GM08714 (cell line): ENCODE measurements at regions not wholly inside any gene's neighbourhood (a gene's known extent, or its start where the extent isn't known, plus 50 kb on each side); places are given as distances from the start of the nearest gene placed in this dataset.

Experiments
- H3K4me3 ChIP-seq: fragments of 200-500 bp; sonication (Bioruptor generic); 2 replicates; pipeline ENCODE4 v1.5.1; 2014; ENCODE audit warnings: mild to moderate bottlenecking, low read length, inconsistent platforms
- ZNF274 ChIP-seq: IDR thresholded peaks from 2 replicates; pipeline ENCODE4 v1.6.1; 2012; ENCODE audit warnings: mild to moderate bottlenecking, low read depth, low read length

DNA sequence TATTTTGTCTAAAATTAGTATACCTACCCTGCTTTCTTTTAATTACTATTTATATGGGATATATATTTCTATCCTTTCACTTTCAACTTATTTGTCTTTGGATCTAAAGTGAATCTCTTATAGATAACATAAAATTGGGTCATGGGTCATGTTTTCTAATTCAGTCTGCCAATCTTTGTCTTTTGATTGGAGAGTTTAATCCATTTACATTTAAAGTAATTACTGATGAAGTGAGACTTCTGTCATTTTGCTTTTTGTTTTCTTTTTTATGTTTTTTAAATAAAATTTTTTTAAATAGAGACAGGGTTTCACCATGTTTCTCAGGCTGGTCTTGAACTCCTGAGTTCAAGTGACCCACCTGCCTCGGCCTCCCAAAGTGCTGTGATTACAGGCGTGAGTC lies 50.5 kb upstream of the PRDM1 start:
- TF ChIP-seq ZNF274 = no peak
- H3K4me3 ChIP-seq = no peak overlapping the region

DNA sequence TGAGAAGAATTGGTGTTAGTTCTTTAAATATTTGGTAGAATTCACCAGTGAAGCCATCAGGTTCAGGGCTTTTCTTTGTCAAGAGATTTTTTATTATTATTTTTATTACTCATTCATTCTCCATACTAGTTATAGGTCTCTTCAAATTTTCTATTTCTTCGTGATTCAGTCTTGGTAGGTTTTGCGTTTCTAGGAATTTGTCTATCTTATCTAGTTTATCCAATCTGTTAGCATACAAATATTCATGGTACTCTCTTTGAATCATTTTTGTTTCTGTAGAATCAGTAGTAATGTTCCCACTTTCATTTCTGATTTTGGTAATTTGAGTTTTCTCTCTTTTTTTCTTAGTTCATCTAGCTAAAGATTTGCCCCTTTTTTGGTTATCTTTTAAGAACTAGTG lies 52.3 kb upstream of the PRDM1 start:
- no peak for TF ChIP-seq ZNF274
- H3K4me3 ChIP-seq = no peak overlapping the region

DNA sequence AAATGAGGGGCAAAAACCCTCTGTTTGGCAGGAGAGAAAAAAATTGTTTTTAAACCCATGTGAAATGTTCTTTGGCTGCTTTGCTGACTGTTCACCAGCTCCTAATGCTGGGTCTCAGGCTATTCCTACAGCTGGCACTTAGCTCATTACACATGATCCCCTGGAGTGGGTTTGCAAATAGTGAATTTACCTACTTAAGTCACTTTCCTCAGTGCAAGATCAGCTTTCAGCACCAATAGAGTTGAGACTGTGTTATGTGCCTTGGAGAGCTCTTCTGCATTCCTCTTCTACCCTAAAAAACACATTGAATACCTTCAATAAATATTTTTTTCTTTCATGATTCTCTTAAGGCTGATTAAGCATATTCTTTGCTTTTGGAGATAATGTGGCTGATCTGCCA lies 58.4 kb upstream of the PRDM1 start:
- TF ChIP-seq ZNF274 = no peak
- H3K4me3 ChIP-seq = no peak overlapping the region

DNA sequence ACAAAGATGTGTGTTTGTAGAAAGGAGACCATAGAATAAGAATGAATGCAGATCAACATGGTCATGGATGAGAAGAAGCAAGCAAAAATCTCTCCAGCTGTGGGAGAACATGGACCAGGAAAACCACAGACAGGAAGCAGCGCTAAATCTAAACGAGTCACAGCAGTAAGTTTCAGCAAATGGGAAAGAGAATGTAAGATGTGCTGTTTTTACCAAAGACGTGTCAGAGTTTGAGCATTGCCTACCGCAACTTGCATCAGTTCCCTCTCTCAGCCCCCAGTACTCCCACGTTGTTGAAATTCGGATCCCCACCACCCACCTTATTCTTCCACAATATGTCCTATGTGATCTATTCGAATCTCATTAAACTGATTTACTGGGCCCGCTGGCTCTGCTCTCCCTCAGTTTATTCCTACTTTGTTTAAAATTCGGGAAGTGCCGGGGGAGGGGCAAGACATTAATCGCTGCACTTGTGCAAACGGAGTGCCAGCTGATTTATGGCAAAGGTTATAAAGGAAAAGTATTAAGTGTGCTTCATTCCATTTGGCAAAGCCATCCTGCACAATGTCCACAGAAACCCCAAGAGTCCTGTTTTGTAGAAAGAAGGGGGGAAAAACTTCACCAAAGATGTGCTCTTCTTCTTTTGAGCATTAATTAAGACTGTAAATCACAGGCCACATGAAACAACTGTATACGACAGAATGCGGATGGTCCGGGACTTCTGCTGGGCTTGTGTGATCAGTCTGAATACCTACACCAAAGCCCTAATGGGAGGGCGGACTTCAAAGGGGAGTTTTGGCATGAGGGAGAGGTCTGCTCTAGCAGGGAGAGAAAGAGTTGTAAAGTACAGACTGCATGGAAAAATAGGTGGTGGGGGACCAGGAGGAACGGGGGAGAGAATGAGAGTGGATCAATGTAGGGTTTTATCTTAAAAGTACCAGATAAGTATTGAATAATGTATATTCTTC lies 59.1 kb upstream of the PRDM1 start:
- TF ChIP-seq ZNF274 = no peak
- no peak overlapping the region for H3K4me3 ChIP-seq

DNA sequence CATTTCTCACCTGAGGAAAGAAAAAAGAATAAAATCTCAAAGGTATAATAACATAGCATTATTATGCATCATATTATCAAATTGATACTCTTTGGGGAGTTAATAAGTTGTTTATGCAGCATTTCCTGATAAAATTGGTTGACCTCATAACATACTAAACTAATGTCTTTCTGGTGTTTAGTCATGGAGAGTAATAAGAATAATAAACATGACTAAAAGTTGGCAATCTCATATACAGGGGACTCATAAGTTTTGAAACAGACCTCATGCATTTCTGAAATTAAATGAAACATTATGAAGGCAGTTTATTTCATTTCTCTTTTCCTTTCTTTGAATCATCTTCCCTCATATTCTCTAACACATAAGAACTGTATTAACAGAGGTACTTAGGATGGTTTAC lies 60.5 kb upstream of the PRDM1 start:
- no peak overlapping the region for H3K4me3 ChIP-seq
- TF ChIP-seq ZNF274 = no peak

DNA sequence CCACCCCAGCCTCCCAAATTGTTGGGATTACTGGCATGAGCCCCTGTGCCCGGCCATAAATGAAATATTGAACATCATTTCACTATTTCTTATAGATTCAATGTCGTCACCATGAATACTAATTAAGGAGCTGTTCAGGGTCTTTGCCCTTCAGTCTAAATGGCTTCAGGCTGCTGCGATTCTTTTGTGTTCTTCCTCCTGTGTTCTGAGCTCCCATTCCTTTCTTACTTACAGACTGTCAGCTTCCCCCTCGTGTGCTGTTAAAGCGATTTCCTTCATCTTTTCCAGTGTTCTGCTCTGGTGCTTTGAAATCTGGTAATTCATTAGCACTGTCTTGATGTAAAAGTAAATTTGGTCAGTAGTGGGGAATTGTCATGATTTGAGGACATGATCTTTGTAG lies 63.3 kb upstream of the PRDM1 start:
- TF ChIP-seq ZNF274 = no peak
- H3K4me3 ChIP-seq = no peak overlapping the region

DNA sequence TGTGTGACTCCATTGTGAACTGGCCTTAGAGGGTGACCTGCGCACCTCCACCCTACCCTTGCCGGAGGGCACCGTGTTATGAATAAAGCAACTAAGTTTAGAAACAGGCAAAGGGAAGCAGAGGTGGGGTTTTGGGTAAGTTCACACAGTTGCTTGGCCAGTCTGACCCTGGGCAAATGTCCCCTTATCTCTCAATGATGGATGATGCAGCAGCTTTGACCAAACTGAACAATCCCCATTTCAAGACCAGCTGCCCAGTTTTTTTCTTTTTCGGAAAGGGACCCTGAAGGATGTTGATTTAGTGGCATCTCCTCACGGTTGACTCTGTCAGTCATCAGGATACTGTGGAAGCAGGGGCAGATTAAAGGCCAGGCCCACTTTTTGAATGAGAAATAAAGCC lies 68.7 kb upstream of the PRDM1 start:
- H3K4me3 ChIP-seq = no peak overlapping the region
- no peak for TF ChIP-seq ZNF274

DNA sequence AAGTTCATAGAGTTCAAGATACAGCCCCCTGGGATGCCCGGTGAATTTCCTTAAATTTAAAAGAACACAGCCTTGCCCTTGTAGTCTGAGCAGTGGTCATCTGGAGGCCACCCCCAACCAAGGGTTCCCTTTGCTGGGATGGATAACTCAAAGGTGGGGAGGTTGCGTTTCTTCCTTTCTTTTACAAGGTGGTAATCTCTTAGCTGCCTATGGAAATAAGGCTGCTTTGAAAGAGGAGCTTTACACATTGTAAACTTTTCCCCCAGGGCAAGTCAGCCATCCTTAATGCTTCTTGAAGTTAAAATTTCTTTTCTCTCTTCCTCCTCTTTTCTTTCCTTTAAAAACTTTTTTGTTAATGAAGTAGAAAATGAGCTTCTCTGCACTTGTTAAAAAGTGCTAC lies 71.2 kb upstream of the PRDM1 start:
- no peak overlapping the region for H3K4me3 ChIP-seq

DNA sequence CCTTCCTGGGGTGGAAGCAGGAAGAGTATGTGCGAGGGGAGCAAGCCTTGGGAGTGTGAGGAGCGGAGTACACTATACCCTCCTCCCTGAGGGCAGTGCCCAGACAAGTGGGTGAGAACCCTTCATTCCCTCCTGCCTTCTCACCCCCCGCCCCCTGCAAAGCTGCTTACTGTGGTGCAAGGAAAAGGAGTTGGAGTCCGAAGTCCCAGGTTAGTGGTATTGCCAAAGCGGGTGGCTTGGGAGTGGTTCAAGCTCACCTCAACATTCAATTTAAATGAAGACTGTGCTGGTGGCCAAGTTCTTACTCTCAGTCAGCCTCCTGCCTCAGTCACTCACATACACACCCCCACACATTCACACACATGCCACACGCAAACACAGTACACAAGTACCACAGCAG lies 74.7 kb upstream of the PRDM1 start:
- no peak overlapping the region for H3K4me3 ChIP-seq
- no peak for TF ChIP-seq ZNF274

More for the DNA sequence above, 71.2 kb upstream of the PRDM1 start:
- TF ChIP-seq ZNF274 = no peak

DNA sequence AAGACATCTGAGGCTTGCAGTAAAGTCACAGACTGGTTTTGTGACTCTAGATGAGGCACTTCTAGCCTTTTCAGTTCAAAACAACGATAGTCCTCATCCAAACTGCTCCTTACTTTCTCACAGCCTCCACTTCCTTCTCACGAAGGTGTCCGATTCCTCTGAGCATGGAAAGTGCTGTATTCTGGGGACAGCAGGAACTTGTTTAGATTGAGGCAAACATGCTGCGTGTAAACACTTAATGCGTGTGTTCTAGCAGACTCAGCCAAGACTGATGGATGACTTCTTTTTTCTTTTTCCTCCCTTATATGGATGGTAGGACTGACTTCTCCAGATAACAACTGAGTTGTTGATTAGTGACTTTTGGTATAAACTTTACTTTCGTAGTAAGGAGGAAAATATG lies 80.2 kb upstream of the PRDM1 start:
- no peak overlapping the region for H3K4me3 ChIP-seq
- no peak for TF ChIP-seq ZNF274

DNA sequence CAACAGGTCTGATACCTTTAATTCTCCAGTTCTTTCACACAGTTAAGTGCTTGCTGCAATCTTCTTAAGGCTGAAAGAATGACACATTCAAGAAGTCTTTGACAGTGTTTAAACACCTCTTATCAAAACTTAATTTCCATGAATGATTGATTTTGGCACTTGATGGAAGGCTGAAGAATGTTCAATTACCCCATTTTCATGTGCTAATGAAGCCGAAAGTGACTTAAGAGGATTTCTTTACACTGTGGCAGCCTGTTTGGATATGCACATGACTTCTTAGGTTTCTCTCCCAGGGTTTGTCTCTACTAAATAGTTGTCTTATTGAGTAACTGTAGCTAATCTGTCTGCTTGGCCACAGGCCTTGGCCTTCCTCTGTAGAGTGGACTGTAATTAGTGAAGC lies 81.1 kb upstream of the PRDM1 start:
- TF ChIP-seq ZNF274 = no peak
- H3K4me3 ChIP-seq = no peak overlapping the region

DNA sequence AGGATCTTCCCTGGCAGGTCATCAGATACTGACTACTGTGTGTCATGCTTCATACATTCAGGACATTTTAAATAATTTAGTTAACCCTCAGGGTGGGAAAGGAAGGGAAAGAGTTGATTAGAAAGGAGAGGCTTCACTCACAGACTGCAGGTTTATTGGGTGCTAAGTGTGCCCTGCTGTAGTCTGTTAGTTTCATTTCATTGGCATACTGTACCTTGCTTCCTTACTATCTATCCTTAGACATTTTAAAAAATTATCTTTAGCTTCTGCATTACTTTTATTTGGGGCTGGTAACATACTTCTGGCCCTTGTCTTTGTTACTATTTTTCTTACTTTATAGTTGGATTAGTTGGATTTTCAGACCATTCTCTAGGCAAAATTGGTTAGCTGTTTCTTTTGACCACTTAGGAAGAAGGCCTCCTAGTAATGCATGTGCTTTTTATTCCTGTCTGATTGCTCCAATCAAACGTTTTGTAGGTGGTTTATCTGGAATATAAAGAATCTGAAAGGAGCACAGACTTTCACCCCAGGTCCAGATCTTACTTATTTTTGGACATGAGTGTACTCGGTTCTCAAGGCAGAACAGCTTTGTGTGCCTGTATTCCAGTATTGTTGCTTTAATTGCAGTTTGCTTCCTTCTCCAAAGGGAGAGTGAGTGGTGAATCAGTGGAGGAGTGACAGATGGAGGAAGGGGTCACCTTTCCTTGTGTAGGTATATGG lies 82.7 kb upstream of the PRDM1 start:
- no peak overlapping the region for H3K4me3 ChIP-seq
- TF ChIP-seq ZNF274 = no peak

DNA sequence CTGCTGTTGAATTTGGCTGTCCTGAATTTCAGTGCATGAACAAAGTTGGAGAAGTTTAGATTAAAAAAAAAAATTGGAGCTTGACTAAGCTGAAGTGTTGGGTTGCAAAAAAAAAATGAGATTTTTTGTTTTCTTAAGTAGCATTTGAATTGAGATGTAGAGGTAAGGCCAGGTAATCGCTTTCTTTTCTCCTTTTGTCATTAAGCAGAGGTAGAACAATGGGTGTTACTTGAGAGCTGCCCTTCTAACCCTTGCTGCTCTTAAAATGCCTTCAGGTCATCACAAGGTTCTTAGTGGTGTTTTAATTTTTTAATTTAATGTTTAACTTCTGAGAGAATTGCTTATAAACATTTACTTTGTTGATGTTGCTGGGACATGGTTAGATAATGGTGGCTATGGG lies 84.1 kb upstream of the PRDM1 start:
- no peak overlapping the region for H3K4me3 ChIP-seq
- no peak for TF ChIP-seq ZNF274

DNA sequence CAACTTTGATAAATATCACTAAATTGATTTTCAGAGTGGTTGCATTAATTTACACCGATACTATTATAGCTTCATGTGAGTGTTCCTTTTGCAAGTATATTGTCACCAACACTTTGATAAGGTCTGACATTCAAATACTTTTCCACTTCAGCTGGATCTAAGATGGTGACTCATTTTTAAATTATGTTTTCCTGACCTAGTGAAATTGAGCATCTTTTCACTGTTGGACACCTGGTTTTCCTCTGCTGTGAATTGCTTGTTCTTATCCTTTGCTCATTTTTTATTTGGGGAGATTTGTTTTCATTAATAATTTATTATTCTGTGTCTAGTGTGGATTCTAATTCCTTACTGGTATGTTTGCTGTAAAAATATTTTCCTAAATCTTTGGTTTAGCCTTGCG lies 85.2 kb upstream of the PRDM1 start:
- no peak overlapping the region for H3K4me3 ChIP-seq
- TF ChIP-seq ZNF274 = no peak

DNA sequence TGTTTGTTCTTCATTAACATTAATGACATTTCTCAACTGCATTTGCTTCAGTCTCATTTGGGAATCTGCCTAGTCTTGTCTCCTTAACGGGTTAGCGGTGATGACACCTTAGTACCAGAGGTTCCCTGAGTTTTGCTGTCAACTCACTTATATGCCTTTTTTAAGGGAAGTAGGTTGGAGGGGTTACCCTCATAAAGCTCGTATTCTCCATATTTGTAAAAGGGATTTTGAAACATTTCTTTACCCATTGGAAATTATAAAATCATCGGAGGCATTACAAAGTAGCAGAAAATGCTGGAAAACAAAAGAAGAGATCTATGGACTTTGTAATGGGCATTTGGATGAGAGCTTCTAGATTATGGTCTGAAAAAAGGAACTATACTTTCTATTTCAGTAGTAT lies 88.7 kb upstream of the PRDM1 start:
- TF ChIP-seq ZNF274 = no peak
- no peak overlapping the region for H3K4me3 ChIP-seq
